ENCODE measurements at regions not wholly inside any gene's neighbourhood (a gene's known extent, or its start where the extent isn't known, plus 50 kb on each side); places are given as distances from the start of the nearest gene placed in this dataset.

GRCh38 chr12:61655241-61655640, 605.0 kb upstream of the USP15 start:
- H3K36me3 Mint-ChIP-seq: no peaks in the 10 kb centered on the region
- no peaks in the 10 kb centered on the region for H3K27me3 Mint-ChIP-seq (ENCODE audit: insufficient read depth, low read depth)
- H3K36me3 ChIP-seq: no peaks in the 10 kb centered on the region
- no peak for DNase-seq (ENCODE audit: low spot score)
- no peaks in the 10 kb centered on the region for H3F3A ChIP-seq (ENCODE audit: low read depth)
- no peaks in the 10 kb centered on the region for H3K27me3 ChIP-seq
- H3K4me3 ChIP-seq: no peak overlapping the region
- no peak overlapping the region for H3K27ac Mint-ChIP-seq
- peaks cover 5% of the 10 kb centered on the region for H3K9me3 Mint-ChIP-seq
- H4K20me1 ChIP-seq (ENCODE audit: low read depth): no peaks in the 10 kb centered on the region
- H2AFZ ChIP-seq (replicated peaks): peak overlapping the region; percentile 59
- no peaks in the 10 kb centered on the region for H3K4me1 Mint-ChIP-seq
- H3K4me3 Mint-ChIP-seq: no peak overlapping the region
- no peaks in the 10 kb centered on the region for H3K79me2 ChIP-seq (ENCODE audit: low read depth)
- H3K4me1 ChIP-seq: no peaks in the 10 kb centered on the region
- no peak overlapping the region for H3K9ac ChIP-seq
- TF ChIP-seq EZH2phosphoT487 (IDR thresholded peaks at IDR 0.05) (no peak), EZH2 (IDR thresholded peaks at IDR 0.05) (no peak), CTCF (IDR thresholded peaks at IDR 0.05) (no peak)
- no peak overlapping the region for H3K27ac ChIP-seq
- H3K4me2 ChIP-seq: no peak overlapping the region
- H3K9me3 ChIP-seq (ENCODE audit: low read depth): no peaks in the 10 kb centered on the region

GRCh38 chr12:61667676-61668075, 592.5 kb upstream of the USP15 start:
- peaks cover 2% of the 10 kb centered on the region for H3K36me3 Mint-ChIP-seq
- no peaks in the 10 kb centered on the region for H3K36me3 ChIP-seq
- H3K27me3 ChIP-seq: no peaks in the 10 kb centered on the region
- no peak overlapping the region for H3K4me3 ChIP-seq
- peaks cover 2% of the 10 kb centered on the region for H3K27me3 Mint-ChIP-seq (ENCODE audit: insufficient read depth, low read depth)
- no peak overlapping the region for H2AFZ ChIP-seq (replicated peaks)
- H3K9ac ChIP-seq: no peak overlapping the region
- no peaks in the 10 kb centered on the region for H3F3A ChIP-seq (ENCODE audit: low read depth)
- no peaks in the 10 kb centered on the region for H4K20me1 ChIP-seq (ENCODE audit: low read depth)
- no peak overlapping the region for H3K4me3 Mint-ChIP-seq
- DNase-seq (ENCODE audit: low spot score): peak; percentile 7
- TF ChIP-seq EZH2phosphoT487 (IDR thresholded peaks at IDR 0.05): no peak
- TF ChIP-seq EZH2 (IDR thresholded peaks at IDR 0.05): no peak
- no peak for TF ChIP-seq CTCF (IDR thresholded peaks at IDR 0.05)
- no peaks in the 10 kb centered on the region for H3K79me2 ChIP-seq (ENCODE audit: low read depth)
- H3K4me2 ChIP-seq: no peak overlapping the region
- no peak overlapping the region for H3K27ac Mint-ChIP-seq
- H3K4me1 Mint-ChIP-seq: peaks cover 5% of the 10 kb centered on the region
- H3K4me1 ChIP-seq: no peaks in the 10 kb centered on the region
- no peaks in the 10 kb centered on the region for H3K9me3 ChIP-seq (ENCODE audit: low read depth)
- no peak overlapping the region for H3K27ac ChIP-seq
- peaks cover 36% of the 10 kb centered on the region for H3K9me3 Mint-ChIP-seq

DNA sequence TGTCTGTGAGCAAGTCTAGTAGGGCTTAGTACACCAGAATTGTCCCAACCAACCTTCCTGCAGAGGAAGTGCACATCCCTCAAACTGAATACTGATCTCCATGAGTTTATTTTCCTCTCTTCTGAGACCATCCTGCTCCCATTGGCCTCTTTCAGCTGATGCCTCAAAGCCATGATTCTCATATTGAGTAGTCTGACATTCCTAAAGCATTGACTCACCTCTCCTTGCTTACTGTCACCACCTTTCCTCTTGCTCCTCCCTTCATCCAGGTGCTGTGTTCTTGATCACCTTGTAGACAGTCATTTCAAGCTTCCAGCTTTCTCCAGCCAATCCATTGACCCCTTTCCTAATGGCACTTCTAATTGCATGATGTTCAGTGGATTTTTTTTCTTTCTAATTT, 583.7 kb upstream of the USP15 start:
- Histone ChIP-seq H3K4me2 (no peak overlapping the region), H3K79me2 (ENCODE audit: low read depth) (no peaks in the 10 kb centered on the region), H4K20me1 (ENCODE audit: low read depth) (no peaks in the 10 kb centered on the region), H3K36me3 (no peaks in the 10 kb centered on the region), H3K9ac (no peak overlapping the region), H3K4me3 (no peak overlapping the region), H3K9me3 (ENCODE audit: low read depth) (no peaks in the 10 kb centered on the region), H2AFZ (replicated peaks) (no peak overlapping the region), H3K4me1 (no peaks in the 10 kb centered on the region), H3K27me3 (no peaks in the 10 kb centered on the region), H3F3A (ENCODE audit: low read depth) (no peaks in the 10 kb centered on the region), H3K27ac (no peak overlapping the region)
- Mint-ChIP-seq H3K4me3 (no peak overlapping the region), H3K9me3 (peaks cover 7% of the 10 kb centered on the region), H3K36me3 (no peaks in the 10 kb centered on the region), H3K4me1 (no peaks in the 10 kb centered on the region), H3K27ac (no peak overlapping the region), H3K27me3 (ENCODE audit: insufficient read depth, low read depth) (peaks cover 1% of the 10 kb centered on the region)
- DNase-seq (ENCODE audit: low spot score): no peak
- no peak for TF ChIP-seq EZH2phosphoT487 (IDR thresholded peaks at IDR 0.05)
- no peak for TF ChIP-seq CTCF (IDR thresholded peaks at IDR 0.05)
- TF ChIP-seq EZH2 (IDR thresholded peaks at IDR 0.05): no peak

- Histone ChIP-seq H3K27ac (no peak overlapping the region), H3K36me3 (no peaks in the 10 kb centered on the region), H3K4me3 (no peak overlapping the region), H4K20me1 (ENCODE audit: low read depth) (no peaks in the 10 kb centered on the region), H2AFZ (replicated peaks) (no peak overlapping the region), H3K4me1 (no peaks in the 10 kb centered on the region), H3K9ac (no peak overlapping the region), H3K79me2 (ENCODE audit: low read depth) (no peaks in the 10 kb centered on the region), H3K9me3 (ENCODE audit: low read depth) (no peaks in the 10 kb centered on the region), H3K27me3 (no peaks in the 10 kb centered on the region), H3K4me2 (no peak overlapping the region), H3F3A (ENCODE audit: low read depth) (no peaks in the 10 kb centered on the region)
- no peak overlapping the region for H3K27ac Mint-ChIP-seq
- no peaks in the 10 kb centered on the region for H3K9me3 Mint-ChIP-seq
- H3K36me3 Mint-ChIP-seq: no peaks in the 10 kb centered on the region
- H3K4me3 Mint-ChIP-seq: no peak overlapping the region
- no peaks in the 10 kb centered on the region for H3K27me3 Mint-ChIP-seq (ENCODE audit: insufficient read depth, low read depth)
- TF ChIP-seq EZH2 (IDR thresholded peaks at IDR 0.05): no peak
- no peak for TF ChIP-seq CTCF (IDR thresholded peaks at IDR 0.05)
- no peak for TF ChIP-seq EZH2phosphoT487 (IDR thresholded peaks at IDR 0.05)
- H3K4me1 Mint-ChIP-seq: no peaks in the 10 kb centered on the region
- no peak for DNase-seq (ENCODE audit: low spot score)
Measured at GRCh38 chr12:61687407-61687806, 572.8 kb upstream of the USP15 start.
